ENCODE measurements at regions not wholly inside any gene's neighbourhood (a gene's known extent, or its start where the extent isn't known, plus 50 kb on each side); places are given as distances from the start of the nearest gene placed in this dataset.

DNA sequence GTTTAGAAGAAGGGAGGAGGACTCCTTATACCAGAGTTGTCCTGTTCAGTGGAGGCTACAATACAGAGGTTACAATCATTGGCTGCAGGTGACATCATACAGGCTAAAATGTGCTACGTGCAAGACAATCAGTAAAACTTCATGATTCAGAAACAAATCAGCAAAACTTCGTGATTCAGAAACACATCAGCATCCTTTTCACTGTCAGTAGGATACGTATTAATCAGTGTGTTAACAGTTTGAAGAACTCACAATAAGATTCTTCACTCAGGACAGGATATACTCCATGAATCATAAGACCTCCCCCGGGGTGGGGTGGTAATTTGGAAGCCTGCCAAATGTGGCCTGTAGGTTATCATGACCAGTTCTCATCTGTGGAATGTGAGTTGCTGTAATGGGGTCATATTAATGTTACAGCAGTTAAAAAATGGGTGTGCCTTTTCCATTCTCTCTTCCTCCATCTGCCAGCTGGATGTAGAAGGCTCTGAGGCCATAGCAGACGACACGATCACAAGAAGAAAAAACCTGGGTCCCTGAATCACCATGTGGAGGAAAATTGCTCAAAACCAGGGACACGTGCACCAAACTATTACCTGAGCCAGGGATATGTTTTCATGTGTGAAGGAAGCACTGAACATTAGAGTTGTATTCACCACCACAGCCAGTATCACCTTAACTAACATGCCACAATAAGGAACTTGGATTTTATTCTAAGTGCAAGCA, 134.8 kb upstream of the CREB1 start:
- TF ChIP-seq TARDBP (IDR thresholded peaks at IDR 0.05) (no peak), FOXM1 (IDR thresholded peaks at IDR 0.05; ENCODE audit: borderline replicate concordance) (no peak), BHLHE40 (IDR thresholded peaks at IDR 0.05; ENCODE audit: borderline replicate concordance) (no peak), SUZ12 (IDR thresholded peaks at IDR 0.05) (no peak), FOXA1 (IDR thresholded peaks at IDR 0.05) (no peak), HDGF (IDR thresholded peaks at IDR 0.05; ENCODE audit: borderline replicate concordance) (no peak), L3MBTL2 (conservative IDR thresholded peaks at IDR 0.05) (no peak), ELF4 (IDR thresholded peaks at IDR 0.05) (no peak), FOXK2 (IDR thresholded peaks at IDR 0.05) (no peak)
